ENCODE measurements at regions not wholly inside any gene's neighbourhood (a gene's known extent, or its start where the extent isn't known, plus 50 kb on each side); places are given as distances from the start of the nearest gene placed in this dataset.

DNA sequence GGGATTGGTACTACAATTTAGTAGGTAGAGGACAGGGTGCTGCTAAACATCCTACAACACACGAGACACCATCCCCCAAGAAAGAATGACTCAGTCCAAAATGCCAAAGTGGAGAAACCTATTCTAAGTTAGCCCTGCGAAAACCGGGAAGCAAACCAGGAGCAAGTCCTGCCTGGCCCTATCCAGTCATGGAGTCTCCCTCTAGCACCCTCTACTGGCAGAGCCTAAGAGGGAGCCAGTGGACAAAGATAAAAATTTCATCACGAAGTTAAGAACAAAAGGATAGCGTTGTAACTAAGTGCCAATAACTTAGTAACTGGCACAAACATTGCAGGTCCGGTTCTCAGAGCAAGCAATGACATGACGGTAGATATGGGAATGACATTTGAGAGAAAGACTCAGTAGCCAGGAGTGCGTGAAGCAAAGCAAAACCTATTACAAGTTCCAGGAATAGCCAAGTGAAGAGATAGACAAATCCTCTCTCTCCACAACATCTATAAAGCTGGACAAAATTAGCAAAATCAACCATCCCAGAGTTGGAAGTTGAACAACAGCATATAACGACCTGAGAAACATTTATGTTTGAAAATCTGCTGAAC is 383.5 kb downstream of the OMA1 start:
- ATAC-seq (peak; percentile 89), DNase-seq (ENCODE audit: extremely low read depth in 1 of 4, low spot score in 3 of 4) (peak; percentile 30 to 61 (median 34)), FAIRE-seq (peak; percentile 85)
- ChIA-PET POLR2A (no interaction called here), CTCF (ENCODE audit: low intra/inter-chr PET ratio) (interaction anchor here (0.9 kb wide), 1 partner anchor 1331 kb away, joined by 4 read pairs; no protein-coding TSS in a partner anchor)
- no peak overlapping the region for H3K4me2 ChIP-seq (ENCODE audit: insufficient read depth, low read length)
- BruUV-seq (replicated peaks): no TSS peak
- H3K36me3 ChIP-seq (ENCODE audit: control insufficient read depth, insufficient read depth, low read length): no peaks in the 10 kb centered on the region
- H3K4me1 ChIP-seq (replicated peaks in 1 of 2; ENCODE audit: control insufficient read depth in 2 of 2, insufficient read depth in 2 of 2, low read length in 2 of 2): no peaks in the 10 kb centered on the region
- H3K79me2 ChIP-seq (ENCODE audit: control insufficient read depth, insufficient read depth, low read length): no peaks in the 10 kb centered on the region
- intact Hi-C loops (cut with micrococcal nuclease) (loop anchor here (1.0 to 5.0 kb wide), 2 partner anchors 96 to 1331 kb away; no protein-coding TSS in a partner anchor), in situ Hi-C loops (cut with MboI) (no loop called here)
- TF ChIP-seq, protein P1, sequence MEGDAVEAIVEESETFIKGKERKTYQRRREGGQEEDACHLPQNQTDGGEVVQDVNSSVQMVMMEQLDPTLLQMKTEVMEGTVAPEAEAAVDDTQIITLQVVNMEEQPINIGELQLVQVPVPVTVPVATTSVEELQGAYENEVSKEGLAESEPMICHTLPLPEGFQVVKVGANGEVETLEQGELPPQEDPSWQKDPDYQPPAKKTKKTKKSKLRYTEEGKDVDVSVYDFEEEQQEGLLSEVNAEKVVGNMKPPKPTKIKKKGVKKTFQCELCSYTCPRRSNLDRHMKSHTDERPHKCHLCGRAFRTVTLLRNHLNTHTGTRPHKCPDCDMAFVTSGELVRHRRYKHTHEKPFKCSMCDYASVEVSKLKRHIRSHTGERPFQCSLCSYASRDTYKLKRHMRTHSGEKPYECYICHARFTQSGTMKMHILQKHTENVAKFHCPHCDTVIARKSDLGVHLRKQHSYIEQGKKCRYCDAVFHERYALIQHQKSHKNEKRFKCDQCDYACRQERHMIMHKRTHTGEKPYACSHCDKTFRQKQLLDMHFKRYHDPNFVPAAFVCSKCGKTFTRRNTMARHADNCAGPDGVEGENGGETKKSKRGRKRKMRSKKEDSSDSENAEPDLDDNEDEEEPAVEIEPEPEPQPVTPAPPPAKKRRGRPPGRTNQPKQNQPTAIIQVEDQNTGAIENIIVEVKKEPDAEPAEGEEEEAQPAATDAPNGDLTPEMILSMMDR (IDR thresholded peaks at IDR 0.05 in 2 of 3, conservative IDR thresholded peaks at IDR 0.05 in 1 of 3; ENCODE audit: insufficient read depth in 2 of 3, low read depth in 1 of 3, low read length in 3 of 3): peak; percentile 59 to 84 (median 79)
- TF ChIP-seq RAD21 (CRISPR knock-in tag; conservative IDR thresholded peaks at IDR 0.05 in 1 of 2, IDR thresholded peaks at IDR 0.05 in 1 of 2) (peak in 1 of 2 experiments; percentile 41; a peak in 3 of 4 replicates), KLF16 (IDR thresholded peaks at IDR 0.05) (peak; percentile 41; the same call in 1 of the 2 replicates), SMC3 (conservative IDR thresholded peaks at IDR 0.05; ENCODE audit: insufficient read depth, low read depth, low read length) (0 out of 2 replicates have a peak, but pooled peaks have one; percentile 42)
- TF ChIP-seq, protein P2, sequence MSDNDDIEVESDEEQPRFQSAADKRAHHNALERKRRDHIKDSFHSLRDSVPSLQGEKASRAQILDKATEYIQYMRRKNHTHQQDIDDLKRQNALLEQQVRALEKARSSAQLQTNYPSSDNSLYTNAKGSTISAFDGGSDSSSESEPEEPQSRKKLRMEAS (CRISPR knock-in tag; IDR thresholded peaks at IDR 0.05): no peak
- TF ChIP-seq, protein P3, sequence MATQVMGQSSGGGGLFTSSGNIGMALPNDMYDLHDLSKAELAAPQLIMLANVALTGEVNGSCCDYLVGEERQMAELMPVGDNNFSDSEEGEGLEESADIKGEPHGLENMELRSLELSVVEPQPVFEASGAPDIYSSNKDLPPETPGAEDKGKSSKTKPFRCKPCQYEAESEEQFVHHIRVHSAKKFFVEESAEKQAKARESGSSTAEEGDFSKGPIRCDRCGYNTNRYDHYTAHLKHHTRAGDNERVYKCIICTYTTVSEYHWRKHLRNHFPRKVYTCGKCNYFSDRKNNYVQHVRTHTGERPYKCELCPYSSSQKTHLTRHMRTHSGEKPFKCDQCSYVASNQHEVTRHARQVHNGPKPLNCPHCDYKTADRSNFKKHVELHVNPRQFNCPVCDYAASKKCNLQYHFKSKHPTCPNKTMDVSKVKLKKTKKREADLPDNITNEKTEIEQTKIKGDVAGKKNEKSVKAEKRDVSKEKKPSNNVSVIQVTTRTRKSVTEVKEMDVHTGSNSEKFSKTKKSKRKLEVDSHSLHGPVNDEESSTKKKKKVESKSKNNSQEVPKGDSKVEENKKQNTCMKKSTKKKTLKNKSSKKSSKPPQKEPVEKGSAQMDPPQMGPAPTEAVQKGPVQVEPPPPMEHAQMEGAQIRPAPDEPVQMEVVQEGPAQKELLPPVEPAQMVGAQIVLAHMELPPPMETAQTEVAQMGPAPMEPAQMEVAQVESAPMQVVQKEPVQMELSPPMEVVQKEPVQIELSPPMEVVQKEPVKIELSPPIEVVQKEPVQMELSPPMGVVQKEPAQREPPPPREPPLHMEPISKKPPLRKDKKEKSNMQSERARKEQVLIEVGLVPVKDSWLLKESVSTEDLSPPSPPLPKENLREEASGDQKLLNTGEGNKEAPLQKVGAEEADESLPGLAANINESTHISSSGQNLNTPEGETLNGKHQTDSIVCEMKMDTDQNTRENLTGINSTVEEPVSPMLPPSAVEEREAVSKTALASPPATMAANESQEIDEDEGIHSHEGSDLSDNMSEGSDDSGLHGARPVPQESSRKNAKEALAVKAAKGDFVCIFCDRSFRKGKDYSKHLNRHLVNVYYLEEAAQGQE (IDR thresholded peaks at IDR 0.05; ENCODE audit: borderline replicate concordance): peak; percentile 41; the same call in 1 of the 2 replicates
- TF ChIP-seq, protein P3 (CRISPR knock-in tag; IDR thresholded peaks at IDR 0.05; ENCODE audit: low read depth): no peak
- H4K20me1 ChIP-seq (replicated peaks; ENCODE audit: control insufficient read depth, insufficient read depth, low read length): no peaks in the 10 kb centered on the region
- H3K9me1 ChIP-seq (ENCODE audit: control insufficient read depth, insufficient read depth, low read length): no peaks in the 10 kb centered on the region
- no peak overlapping the region for H3K27ac ChIP-seq (ENCODE audit: extremely low read depth, low read depth, low read length)
- H2AFZ ChIP-seq (ENCODE audit: low read depth, low read length): peak overlapping the region; percentile 36; the same call in 1 of the 2 replicates
- no peak overlapping the region for H3K9ac ChIP-seq (ENCODE audit: insufficient read depth in 1 of 2, low read depth in 2 of 2, low read length in 2 of 2)
- WGBS (ENCODE audit: insufficient coverage, low coverage, missing lambda C conversion rate): 4% methylated on average over 9 of the region's 9 CpGs
- no peak overlapping the region for H3K4me3 ChIP-seq
- H3K9me3 ChIP-seq (replicated peaks; ENCODE audit: control insufficient read depth, insufficient read depth, low read depth, low read length): no peaks in the 10 kb centered on the region
- no peaks in the 10 kb centered on the region for H3K27me3 ChIP-seq (ENCODE audit: control insufficient read depth in 2 of 2, insufficient read depth in 2 of 2, low read length in 2 of 2)

Data from K562 (cell line).